B cell (primary cell): ENCODE measurements at regions not wholly inside any gene's neighbourhood (a gene's known extent, or its start where the extent isn't known, plus 50 kb on each side); places are given as distances from the start of the nearest gene placed in this dataset.

Source experiments
- EZH2 ChIP-seq: IDR thresholded peaks from 2 replicates; pipeline ENCODE4 v1.6.1; 2012; ENCODE audit warnings: borderline replicate concordance, low read depth, mild to moderate bottlenecking, moderate library complexity, low read length; ENCODE audit not compliant: insufficient read depth, poor library complexity, severe bottlenecking
- TF ChIP-seq, protein P1 (sequence below): fragments of 200-600 bp; IDR thresholded peaks from one replicate; pipeline ENCODE4 v1.8.0; 2022; ENCODE audit warnings: antibody characterized with exemption, mild to moderate bottlenecking

DNA sequence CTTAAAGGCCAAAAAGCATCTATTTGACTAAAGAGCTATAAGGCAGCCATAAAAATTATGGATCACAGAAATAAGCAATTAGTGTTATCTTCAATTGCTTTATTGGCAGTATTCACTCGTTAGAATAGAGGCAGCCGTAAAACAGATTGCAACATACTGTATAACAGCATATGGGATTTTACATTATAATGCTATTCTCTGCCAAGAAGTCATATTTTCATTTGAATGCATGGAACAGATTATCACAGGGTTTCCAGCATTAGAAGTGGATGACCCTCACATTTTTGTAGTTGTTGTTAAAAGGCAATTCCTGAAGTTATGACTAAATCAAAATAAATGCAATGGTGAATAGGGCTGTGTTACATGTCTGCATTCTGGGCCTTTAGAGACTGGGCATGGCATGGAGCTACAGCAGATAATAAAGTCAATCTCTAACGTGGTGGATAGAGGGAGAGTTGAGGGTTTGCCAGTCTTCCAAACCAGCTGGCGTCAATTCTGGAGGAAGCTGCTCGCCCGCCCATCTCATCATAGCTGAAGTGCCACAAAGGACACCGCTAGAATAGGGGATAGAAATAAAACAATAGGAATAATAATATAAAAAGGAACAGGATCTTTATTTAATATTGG, 155.4 kb upstream of the VRK2 start:
- TF ChIP-seq, protein P1, sequence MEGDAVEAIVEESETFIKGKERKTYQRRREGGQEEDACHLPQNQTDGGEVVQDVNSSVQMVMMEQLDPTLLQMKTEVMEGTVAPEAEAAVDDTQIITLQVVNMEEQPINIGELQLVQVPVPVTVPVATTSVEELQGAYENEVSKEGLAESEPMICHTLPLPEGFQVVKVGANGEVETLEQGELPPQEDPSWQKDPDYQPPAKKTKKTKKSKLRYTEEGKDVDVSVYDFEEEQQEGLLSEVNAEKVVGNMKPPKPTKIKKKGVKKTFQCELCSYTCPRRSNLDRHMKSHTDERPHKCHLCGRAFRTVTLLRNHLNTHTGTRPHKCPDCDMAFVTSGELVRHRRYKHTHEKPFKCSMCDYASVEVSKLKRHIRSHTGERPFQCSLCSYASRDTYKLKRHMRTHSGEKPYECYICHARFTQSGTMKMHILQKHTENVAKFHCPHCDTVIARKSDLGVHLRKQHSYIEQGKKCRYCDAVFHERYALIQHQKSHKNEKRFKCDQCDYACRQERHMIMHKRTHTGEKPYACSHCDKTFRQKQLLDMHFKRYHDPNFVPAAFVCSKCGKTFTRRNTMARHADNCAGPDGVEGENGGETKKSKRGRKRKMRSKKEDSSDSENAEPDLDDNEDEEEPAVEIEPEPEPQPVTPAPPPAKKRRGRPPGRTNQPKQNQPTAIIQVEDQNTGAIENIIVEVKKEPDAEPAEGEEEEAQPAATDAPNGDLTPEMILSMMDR, result no peak
- no peak for TF ChIP-seq EZH2
